Transverse colon (tissue), 4 donors: ENCODE measurements at regions not wholly inside any gene's neighbourhood (a gene's known extent, or its start where the extent isn't known, plus 50 kb on each side); places are given as distances from the start of the nearest gene placed in this dataset.
A peak's percentile ranks its signal among the peaks of the same experiment; 100 is the strongest.

Experiments
- DNase-seq: peaks from one replicate; pipeline ENCODE4 v3.0.0-alpha.2; 2019
- H3K27ac ChIP-seq, 4 donors: fragments of 200-600 bp; sonication (generic); 2 replicates each; pipeline ENCODE4 v1.5.1; 2016 to 2018; ENCODE audit warnings: inconsistent platforms in 4 of 4
- H3K27me3 ChIP-seq: fragments of 200-600 bp; sonication (generic); 2 replicates; pipeline ENCODE4 v1.5.1; 2017; ENCODE audit warnings: inconsistent platforms
- H3K36me3 ChIP-seq, 4 donors: fragments of 200-600 bp; sonication (generic); 2 replicates each; pipeline ENCODE4 v1.5.1; 2017 to 2019; ENCODE audit warnings: inconsistent platforms in 4 of 4
- H3K4me1 ChIP-seq, 4 donors: fragments of 200-600 bp; sonication (generic); 2 replicates each; pipeline ENCODE4 v1.5.1; 2017 to 2020; ENCODE audit warnings: inconsistent platforms in 4 of 4
- H3K4me3 ChIP-seq, 4 donors: fragments of 200-600 bp; sonication (generic); 1 replicate in 1 of 4; 2 replicates in 3 of 4; pipeline versions ENCODE4 v1.5.1 to v1.6.1; 2017 to 2019; ENCODE audit warnings: inconsistent platforms in 4 of 4
- H3K9me3 ChIP-seq, 2 donors: fragments of 200-600 bp; sonication (generic); 2 replicates each; pipeline ENCODE4 v1.5.1; 2017 to 2019; ENCODE audit warnings: inconsistent platforms in 2 of 2
- EP300 ChIP-seq: sonication (generic); formaldehyde crosslinking; IDR thresholded peaks from one replicate; pipeline ENCODE4 v1.6.1; 2017; ENCODE audit warnings: antibody characterized with exemption, low read depth
- POLR2A ChIP-seq: fragments of 450-650 bp; IDR thresholded peaks from one replicate; pipeline ENCODE4 v1.6.1; 2016; ENCODE audit warnings: antibody characterized with exemption, mild to moderate bottlenecking, moderate library complexity
- POLR2AphosphoS5 ChIP-seq, 3 donors: sonication (generic); formaldehyde crosslinking; IDR thresholded peaks; one replicate each; pipeline ENCODE4 v1.6.1; 2016; ENCODE audit warnings: antibody characterized with exemption in 3 of 3
- WGBS, 2 donors: methylation state at CpG; one replicate each; pipeline ENCODE4 v1.1.5; 2018; ENCODE audit warnings: low coverage in 1 of 2; 5-methylcytosine and 5-hydroxymethylcytosine counted together
- in situ Hi-C, 4 donors: fragments of 200-750 bp; cut with MboI; loops; one replicate each; pipeline versions ENCODE4 v1.15.0 to v1.15.1; 2017; ENCODE audit warnings: low sequenced_read_pairs in 3 of 4, low pct_ligation_motif_present in 1 of 4, low pct_unique_long_range_greater_than_20kb in 1 of 4
- intact Hi-C: fragments of 100-400 bp; cut with DNase I; formaldehyde crosslinking; loops from one replicate; pipeline ENCODE4 v1.15.1; 2023; ENCODE audit warnings: low total_unique reads
- TF ChIP-seq, protein P1 (sequence below), 5 experiments: fragments of 200-600 bp in 3 of 5; fragments of 450-650 bp in 2 of 5; sonication (generic) in 3 of 5; IDR thresholded peaks; 1 replicate in 2 of 5; 2 replicates in 3 of 5; pipeline ENCODE4 v1.5.1; 2016 to 2017; ENCODE audit warnings: antibody characterized with exemption in 5 of 5, inconsistent platforms in 3 of 5, mild to moderate bottlenecking in 2 of 5, moderate library complexity in 1 of 5

DNA sequence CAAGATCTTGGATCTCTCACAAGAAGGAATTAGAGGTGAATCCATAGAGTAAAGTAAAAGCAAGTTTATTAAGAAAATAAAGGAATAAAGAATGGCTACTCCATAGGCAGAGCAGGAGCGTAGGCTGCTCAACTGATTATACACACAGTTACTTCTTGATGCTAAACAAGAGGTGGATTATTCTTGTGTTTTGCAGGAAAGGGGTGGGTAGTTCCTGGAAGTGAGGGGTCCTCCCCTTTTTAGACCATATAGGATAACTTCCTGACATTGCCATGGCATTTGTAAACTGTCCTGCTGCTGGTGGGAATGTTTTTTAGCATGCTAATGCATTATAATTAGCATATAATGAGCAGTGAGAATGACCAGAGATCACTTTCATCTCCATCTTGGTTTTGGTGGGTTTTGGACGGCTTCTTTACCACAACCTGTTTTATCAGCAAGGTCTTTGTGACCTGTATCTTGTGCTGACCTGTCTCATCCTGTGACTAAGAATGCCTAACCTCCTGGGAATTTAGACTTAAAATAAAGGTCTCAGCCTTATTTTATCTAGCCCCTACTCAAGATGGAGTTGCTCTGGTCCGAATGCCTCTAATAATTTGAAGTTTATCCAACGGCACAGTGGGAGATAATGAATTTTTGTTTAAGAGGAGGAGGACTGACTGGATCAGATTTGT, 165.7 kb upstream of the DMRT1 start:
- Histone ChIP-seq H3K4me1 (peaks cover 3 to 25% (median 9%) of the 10 kb centered on the region in 4 donors), H3K27ac (no peak overlapping the region), H3K4me3 (no peak overlapping the region), H3K27me3 (no peaks in the 10 kb centered on the region), H3K36me3 (no peaks in the 10 kb centered on the region), H3K9me3 (no peaks in the 10 kb centered on the region)
- TF ChIP-seq, protein P1, sequence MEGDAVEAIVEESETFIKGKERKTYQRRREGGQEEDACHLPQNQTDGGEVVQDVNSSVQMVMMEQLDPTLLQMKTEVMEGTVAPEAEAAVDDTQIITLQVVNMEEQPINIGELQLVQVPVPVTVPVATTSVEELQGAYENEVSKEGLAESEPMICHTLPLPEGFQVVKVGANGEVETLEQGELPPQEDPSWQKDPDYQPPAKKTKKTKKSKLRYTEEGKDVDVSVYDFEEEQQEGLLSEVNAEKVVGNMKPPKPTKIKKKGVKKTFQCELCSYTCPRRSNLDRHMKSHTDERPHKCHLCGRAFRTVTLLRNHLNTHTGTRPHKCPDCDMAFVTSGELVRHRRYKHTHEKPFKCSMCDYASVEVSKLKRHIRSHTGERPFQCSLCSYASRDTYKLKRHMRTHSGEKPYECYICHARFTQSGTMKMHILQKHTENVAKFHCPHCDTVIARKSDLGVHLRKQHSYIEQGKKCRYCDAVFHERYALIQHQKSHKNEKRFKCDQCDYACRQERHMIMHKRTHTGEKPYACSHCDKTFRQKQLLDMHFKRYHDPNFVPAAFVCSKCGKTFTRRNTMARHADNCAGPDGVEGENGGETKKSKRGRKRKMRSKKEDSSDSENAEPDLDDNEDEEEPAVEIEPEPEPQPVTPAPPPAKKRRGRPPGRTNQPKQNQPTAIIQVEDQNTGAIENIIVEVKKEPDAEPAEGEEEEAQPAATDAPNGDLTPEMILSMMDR (IDR thresholded peaks at IDR 0.05): no peak
- no peak for TF ChIP-seq POLR2AphosphoS5 (IDR thresholded peaks at IDR 0.05)
- TF ChIP-seq POLR2A: no peak
- no peak for TF ChIP-seq EP300
- no peak for DNase-seq
- in situ Hi-C loops: no loop called here
- 88 to 90% methylated on average over 4 of the region's 4 CpGs for WGBS, 2 donors
- intact Hi-C loops: no loop called here

GRCh38 chr9:676780-677438, 164.6 kb upstream of the DMRT1 start:
- DNase-seq: no peak
- in situ Hi-C loops: no loop called here
- peak overlapping the region; percentile 50 to 67 (median 62) for H3K27ac ChIP-seq

GRCh38 chr9:677461-678097, 163.9 kb upstream of the DMRT1 start:
- no peak for TF ChIP-seq POLR2A
- TF ChIP-seq, protein P1 (IDR thresholded peaks at IDR 0.05): no peak
- no peak for TF ChIP-seq POLR2AphosphoS5 (IDR thresholded peaks at IDR 0.05)
- TF ChIP-seq EP300: no peak
- no peak for DNase-seq
- Histone ChIP-seq H3K4me3 (peak overlapping the region; percentile 3 to 43 (median 7)), H3K27ac (peak overlapping the region; percentile 50 to 67 (median 62)), H3K4me1 (peaks cover 3 to 29% (median 11%) of the 10 kb centered on the region in 4 donors), H3K36me3 (no peaks in the 10 kb centered on the region), H3K9me3 (no peaks in the 10 kb centered on the region), H3K27me3 (no peaks in the 10 kb centered on the region)
- 41 to 57% methylated on average over 3 to 11 of the region's 11 CpGs for WGBS, 2 donors
- intact Hi-C loops: no loop called here
- in situ Hi-C loops: no loop called here

More at GRCh38 chr9:676780-677438, 164.6 kb upstream of the DMRT1 start:
- no peaks in the 10 kb centered on the region for H3K36me3 ChIP-seq
- TF ChIP-seq POLR2A (no peak), POLR2AphosphoS5 (IDR thresholded peaks at IDR 0.05) (no peak), EP300 (no peak)
- TF ChIP-seq, protein P1 (IDR thresholded peaks at IDR 0.05): no peak
- H3K27me3 ChIP-seq: no peaks in the 10 kb centered on the region
- H3K9me3 ChIP-seq: no peaks in the 10 kb centered on the region
- peaks cover 3 to 25% (median 9%) of the 10 kb centered on the region in 4 donors for H3K4me1 ChIP-seq
- peak overlapping the region in 3 of 4 donors; percentile 4 to 43 (median 10) for H3K4me3 ChIP-seq
- intact Hi-C loops: no loop called here
- WGBS, 2 donors: 74 to 79% methylated on average over 3 of the region's 3 CpGs

GRCh38 chr9:678897-679296, 162.6 kb upstream of the DMRT1 start:
- intact Hi-C loops: no loop called here
- in situ Hi-C loops: no loop called here
- TF ChIP-seq, protein P1 (IDR thresholded peaks at IDR 0.05): no peak
- TF ChIP-seq POLR2AphosphoS5 (IDR thresholded peaks at IDR 0.05): no peak
- TF ChIP-seq EP300: no peak
- TF ChIP-seq POLR2A: no peak

More at GRCh38 chr9:678897-679296, 162.6 kb upstream of the DMRT1 start:
- Histone ChIP-seq H3K4me3 (no peak overlapping the region), H3K4me1 (peaks cover 0 to 35% (median 14%) of the 10 kb centered on the region in 4 donors), H3K9me3 (no peaks in the 10 kb centered on the region), H3K27ac (no peak overlapping the region), H3K27me3 (no peaks in the 10 kb centered on the region), H3K36me3 (no peaks in the 10 kb centered on the region)
- no peak for DNase-seq
- WGBS, 2 donors: 82 to 90% methylated on average over 1 of the region's 1 CpG
